ENCODE measurements at regions not wholly inside any gene's neighbourhood (a gene's known extent, or its start where the extent isn't known, plus 50 kb on each side); places are given as distances from the start of the nearest gene placed in this dataset.

DNA sequence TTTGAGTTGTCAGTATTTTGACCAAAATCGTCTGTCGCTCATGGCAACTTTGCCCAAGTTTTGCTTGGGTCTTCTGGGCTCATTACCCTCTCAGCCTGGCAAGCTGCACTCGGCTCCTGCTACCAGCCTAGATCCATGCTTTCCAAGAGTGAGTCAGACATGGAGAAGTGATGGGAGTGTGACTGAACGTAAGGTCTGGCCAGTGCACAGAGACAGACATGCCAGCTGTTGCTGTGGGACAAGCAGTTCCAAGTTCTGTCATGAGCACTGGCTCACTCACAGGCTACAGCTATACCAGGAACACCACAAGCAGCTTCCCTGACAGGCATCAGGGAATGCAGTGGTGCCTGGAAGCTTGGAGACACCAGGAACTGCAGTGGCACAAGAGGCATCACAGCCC lies 338.9 kb downstream of the KDM5D start:
- H3K9ac ChIP-seq (ENCODE audit: low read length in 3 of 3): no peak overlapping the region
- no peak for FAIRE-seq
- no peak for DNase-seq
- intact Hi-C loops (cut with DNase I): no loop called here
- H3K4me3 ChIP-seq (ENCODE audit: low read length in 3 of 3): no peak overlapping the region
- H3K27ac ChIP-seq (ENCODE audit: low read depth in 2 of 2, low read length in 2 of 2): no peak overlapping the region
- no peaks in the 10 kb centered on the region for H3K9me3 ChIP-seq (ENCODE audit: control insufficient read depth in 2 of 3, insufficient read depth in 1 of 3, low read length in 3 of 3)
- no peaks in the 10 kb centered on the region for H3K36me3 ChIP-seq (ENCODE audit: control insufficient read depth in 2 of 3, insufficient read depth in 3 of 3, low read length in 3 of 3)
- no peaks in the 10 kb centered on the region for H3K4me1 ChIP-seq (ENCODE audit: control insufficient read depth in 2 of 3, insufficient read depth in 2 of 3, low read depth in 1 of 3, low read length in 3 of 3)
- TF ChIP-seq, protein P1, sequence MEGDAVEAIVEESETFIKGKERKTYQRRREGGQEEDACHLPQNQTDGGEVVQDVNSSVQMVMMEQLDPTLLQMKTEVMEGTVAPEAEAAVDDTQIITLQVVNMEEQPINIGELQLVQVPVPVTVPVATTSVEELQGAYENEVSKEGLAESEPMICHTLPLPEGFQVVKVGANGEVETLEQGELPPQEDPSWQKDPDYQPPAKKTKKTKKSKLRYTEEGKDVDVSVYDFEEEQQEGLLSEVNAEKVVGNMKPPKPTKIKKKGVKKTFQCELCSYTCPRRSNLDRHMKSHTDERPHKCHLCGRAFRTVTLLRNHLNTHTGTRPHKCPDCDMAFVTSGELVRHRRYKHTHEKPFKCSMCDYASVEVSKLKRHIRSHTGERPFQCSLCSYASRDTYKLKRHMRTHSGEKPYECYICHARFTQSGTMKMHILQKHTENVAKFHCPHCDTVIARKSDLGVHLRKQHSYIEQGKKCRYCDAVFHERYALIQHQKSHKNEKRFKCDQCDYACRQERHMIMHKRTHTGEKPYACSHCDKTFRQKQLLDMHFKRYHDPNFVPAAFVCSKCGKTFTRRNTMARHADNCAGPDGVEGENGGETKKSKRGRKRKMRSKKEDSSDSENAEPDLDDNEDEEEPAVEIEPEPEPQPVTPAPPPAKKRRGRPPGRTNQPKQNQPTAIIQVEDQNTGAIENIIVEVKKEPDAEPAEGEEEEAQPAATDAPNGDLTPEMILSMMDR (IDR thresholded peaks at IDR 0.05; ENCODE audit: borderline replicate concordance, extremely low read depth, insufficient read depth): no peak
- no peaks in the 10 kb centered on the region for H3K27me3 ChIP-seq (ENCODE audit: control insufficient read depth, insufficient read depth, low read length)

DNA sequence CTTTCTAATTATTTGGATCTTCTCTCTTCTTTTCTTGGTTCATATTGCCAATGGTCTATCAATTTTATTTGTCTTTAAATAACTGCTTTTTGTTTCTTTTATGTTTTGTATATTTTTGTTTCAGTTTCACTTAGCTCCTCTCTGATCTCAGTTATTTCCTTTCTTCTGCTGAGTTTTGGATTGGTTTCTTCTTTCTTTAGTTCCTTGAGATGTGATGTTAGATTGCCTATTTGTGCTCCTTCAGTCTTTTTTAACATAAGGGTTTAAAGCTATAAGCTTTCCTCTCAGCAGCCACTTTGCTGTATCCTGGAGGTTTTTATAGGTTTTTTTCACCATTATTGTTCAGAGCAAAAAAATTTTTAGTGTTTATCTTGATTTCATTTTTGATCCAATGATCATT lies 351.6 kb downstream of the KDM5D start:
- TF ChIP-seq, protein P1 (IDR thresholded peaks at IDR 0.05; ENCODE audit: borderline replicate concordance, extremely low read depth, insufficient read depth): no peak
- no peaks in the 10 kb centered on the region for H3K36me3 ChIP-seq (ENCODE audit: control insufficient read depth in 2 of 3, insufficient read depth in 3 of 3, low read length in 3 of 3)
- no peak overlapping the region for H3K27ac ChIP-seq (ENCODE audit: low read depth in 2 of 2, low read length in 2 of 2)
- intact Hi-C loops (cut with DNase I): no loop called here
- no peaks in the 10 kb centered on the region for H3K4me1 ChIP-seq (ENCODE audit: control insufficient read depth in 2 of 3, insufficient read depth in 2 of 3, low read depth in 1 of 3, low read length in 3 of 3)
- no peaks in the 10 kb centered on the region for H3K9me3 ChIP-seq (ENCODE audit: control insufficient read depth in 2 of 3, insufficient read depth in 1 of 3, low read length in 3 of 3)
- H3K4me3 ChIP-seq (ENCODE audit: low read length in 3 of 3): no peak overlapping the region
- H3K27me3 ChIP-seq (ENCODE audit: control insufficient read depth, insufficient read depth, low read length): no peaks in the 10 kb centered on the region
- FAIRE-seq: no peak
- no peak for DNase-seq
- H3K9ac ChIP-seq (ENCODE audit: low read length in 3 of 3): no peak overlapping the region

DNA sequence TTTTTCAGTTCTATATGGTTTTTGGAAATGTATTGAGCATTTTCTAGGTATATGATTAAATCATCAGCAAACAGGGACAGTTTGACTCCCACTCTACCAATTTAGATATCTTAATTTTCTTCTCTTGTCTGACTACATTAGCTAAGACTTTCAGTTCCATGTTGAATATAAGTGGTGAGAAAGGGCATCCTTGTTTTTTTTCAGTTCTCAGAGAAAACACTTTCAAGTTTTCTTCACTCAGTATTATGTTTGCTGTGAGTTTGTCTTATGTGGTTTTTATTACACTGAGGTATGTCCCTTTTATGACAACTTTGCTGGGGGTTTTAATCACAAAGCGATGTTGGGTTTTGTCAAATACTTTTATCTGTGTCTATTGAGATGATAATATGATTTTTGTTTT lies 352.6 kb downstream of the KDM5D start:
- no peak for FAIRE-seq
- intact Hi-C loops (cut with DNase I): no loop called here

DNA sequence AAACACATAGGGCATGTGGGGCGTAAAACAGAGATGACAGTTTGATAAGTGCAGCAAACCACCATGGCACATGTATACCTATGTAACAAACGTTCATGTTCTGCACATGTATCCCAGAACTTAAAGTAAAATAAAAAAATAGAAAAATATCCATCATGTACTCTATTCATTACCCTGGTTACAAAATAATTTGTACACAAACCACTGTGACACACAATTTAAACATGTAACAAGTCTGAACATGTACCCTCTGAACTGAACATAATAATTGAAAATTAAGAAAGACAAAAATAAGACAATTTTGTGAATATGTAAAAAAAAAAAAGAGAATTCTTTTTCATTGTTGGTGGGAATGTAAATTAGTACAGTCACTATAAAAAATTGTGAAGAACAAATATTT lies 379.2 kb downstream of the KDM5D start:
- TF ChIP-seq, protein P1 (IDR thresholded peaks at IDR 0.05; ENCODE audit: borderline replicate concordance, extremely low read depth, insufficient read depth): no peak
- no peaks in the 10 kb centered on the region for H3K9me3 ChIP-seq (ENCODE audit: control insufficient read depth in 2 of 3, insufficient read depth in 1 of 3, low read length in 3 of 3)
- no peak overlapping the region for H3K9ac ChIP-seq (ENCODE audit: low read length in 3 of 3)
- intact Hi-C loops (cut with DNase I): no loop called here
- H3K4me3 ChIP-seq (ENCODE audit: low read length in 3 of 3): no peak overlapping the region
- no peaks in the 10 kb centered on the region for H3K4me1 ChIP-seq (ENCODE audit: control insufficient read depth in 2 of 3, insufficient read depth in 2 of 3, low read depth in 1 of 3, low read length in 3 of 3)
- FAIRE-seq: no peak
- H3K27ac ChIP-seq (ENCODE audit: low read depth in 2 of 2, low read length in 2 of 2): no peak overlapping the region
- no peaks in the 10 kb centered on the region for H3K27me3 ChIP-seq (ENCODE audit: control insufficient read depth, insufficient read depth, low read length)
- H3K36me3 ChIP-seq (ENCODE audit: control insufficient read depth in 2 of 3, insufficient read depth in 3 of 3, low read length in 3 of 3): no peaks in the 10 kb centered on the region
- DNase-seq: no peak

More for the DNA sequence above, 352.6 kb downstream of the KDM5D start:
- TF ChIP-seq, protein P1 (IDR thresholded peaks at IDR 0.05; ENCODE audit: borderline replicate concordance, extremely low read depth, insufficient read depth): no peak
- H3K9ac ChIP-seq (ENCODE audit: low read length in 3 of 3): no peak overlapping the region
- H3K4me1 ChIP-seq (ENCODE audit: control insufficient read depth in 2 of 3, insufficient read depth in 2 of 3, low read depth in 1 of 3, low read length in 3 of 3): no peaks in the 10 kb centered on the region
- no peaks in the 10 kb centered on the region for H3K36me3 ChIP-seq (ENCODE audit: control insufficient read depth in 2 of 3, insufficient read depth in 3 of 3, low read length in 3 of 3)
- no peak for DNase-seq
- no peak overlapping the region for H3K27ac ChIP-seq (ENCODE audit: low read depth in 2 of 2, low read length in 2 of 2)
- H3K9me3 ChIP-seq (ENCODE audit: control insufficient read depth in 2 of 3, insufficient read depth in 1 of 3, low read length in 3 of 3): no peaks in the 10 kb centered on the region
- no peaks in the 10 kb centered on the region for H3K27me3 ChIP-seq (ENCODE audit: control insufficient read depth, insufficient read depth, low read length)
- no peak overlapping the region for H3K4me3 ChIP-seq (ENCODE audit: low read length in 3 of 3)
